ENCODE measurements at regions not wholly inside any gene's neighbourhood (a gene's known extent, or its start where the extent isn't known, plus 50 kb on each side); places are given as distances from the start of the nearest gene placed in this dataset.
"Not testable (repeated sequence)": the region's sequence is repeated elsewhere in the genome, so short reads cannot be mapped to it uniquely, and the experiment has no call there.

DNA sequence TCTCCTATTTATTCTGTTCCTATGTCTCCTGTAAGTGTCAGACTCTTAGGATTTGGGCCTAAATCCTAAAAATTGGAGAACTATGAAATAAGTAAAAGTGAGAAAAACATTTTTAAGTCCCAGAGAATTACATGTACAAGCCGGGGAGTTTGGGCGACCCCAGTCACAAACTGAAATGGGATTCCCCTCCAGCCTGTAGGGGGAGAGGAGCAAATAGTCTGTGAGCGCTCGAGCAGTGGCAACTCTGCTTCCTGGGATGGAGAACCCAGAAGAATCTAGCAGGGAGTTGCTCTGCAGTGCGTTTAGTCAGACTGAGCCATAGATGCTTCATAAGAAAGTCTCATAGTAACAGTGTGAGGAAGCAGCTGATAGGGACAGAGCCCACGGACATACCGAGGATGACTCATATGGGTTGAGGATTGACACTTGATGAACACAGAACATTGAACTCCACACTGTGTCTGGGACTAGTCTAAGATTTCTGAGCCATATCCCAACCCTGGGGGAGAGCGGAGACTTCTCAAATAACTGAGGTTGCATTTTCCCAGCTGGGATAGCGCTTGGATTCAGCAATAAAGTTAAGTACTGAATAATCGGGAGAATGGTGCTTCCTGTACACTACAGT is 437.2 kb downstream of the BCKDHB start:
- DNase-seq (ENCODE audit: low read depth), result no peak

DNA sequence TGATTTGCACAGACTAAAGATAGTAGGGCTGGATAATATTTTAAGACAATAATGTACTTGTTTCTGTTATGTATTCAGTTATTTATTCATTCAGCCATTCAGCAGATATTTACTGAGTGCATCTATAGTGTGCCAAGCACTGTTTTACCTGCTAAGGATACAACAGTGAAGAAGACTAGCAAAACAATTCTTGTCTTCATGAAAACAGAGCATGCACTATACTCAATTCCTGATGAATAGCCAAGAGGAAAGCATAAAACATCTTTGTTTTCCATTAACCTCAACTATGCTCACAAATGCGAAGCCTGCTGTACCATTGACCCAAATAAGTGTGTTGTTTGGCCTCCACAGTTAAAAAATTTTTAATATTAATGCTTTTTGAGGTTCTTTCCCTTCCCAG is 436.7 kb downstream of the BCKDHB start:
- no peak for DNase-seq (ENCODE audit: low read depth)

DNA sequence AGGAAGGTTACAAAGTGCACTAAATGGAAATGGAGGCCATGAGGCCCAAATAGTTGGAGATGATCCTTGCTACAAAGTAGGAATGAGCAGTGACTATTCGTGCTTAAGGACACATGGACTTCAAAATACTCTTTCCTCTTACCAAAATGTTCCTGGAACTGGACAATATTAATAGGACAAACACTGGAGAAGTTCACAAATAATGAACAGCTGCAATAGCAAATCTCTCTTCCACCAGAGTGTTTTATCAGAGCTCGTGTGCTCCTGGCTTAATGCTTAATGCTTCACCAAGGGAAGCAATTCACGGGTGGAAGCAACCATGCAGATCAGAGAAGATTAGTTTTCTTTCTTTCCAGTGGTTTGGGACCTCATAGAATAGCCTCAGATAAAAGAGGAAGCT is 435.4 kb downstream of the BCKDHB start:
- no peak for DNase-seq (ENCODE audit: low read depth)

DNA sequence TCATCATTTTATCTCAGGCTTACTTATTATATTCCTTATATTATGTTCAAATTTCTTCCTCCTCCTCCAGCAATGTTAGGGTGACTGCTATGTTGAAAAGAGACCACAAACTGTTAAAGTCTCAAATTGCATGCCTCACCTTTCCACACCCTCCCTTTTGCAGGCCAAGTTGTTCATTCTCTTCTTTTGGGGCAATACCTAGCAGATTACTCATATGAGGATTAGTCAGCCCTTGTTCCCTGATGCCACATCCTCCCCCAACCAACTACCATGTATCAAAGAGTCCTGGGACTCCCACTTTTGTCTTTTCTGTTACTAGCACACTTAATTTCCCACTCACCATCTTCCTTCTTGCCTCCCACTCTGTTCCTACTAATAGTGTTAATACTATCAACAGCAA is 434.7 kb downstream of the BCKDHB start:
- DNase-seq (ENCODE audit: low read depth), result no peak

DNA sequence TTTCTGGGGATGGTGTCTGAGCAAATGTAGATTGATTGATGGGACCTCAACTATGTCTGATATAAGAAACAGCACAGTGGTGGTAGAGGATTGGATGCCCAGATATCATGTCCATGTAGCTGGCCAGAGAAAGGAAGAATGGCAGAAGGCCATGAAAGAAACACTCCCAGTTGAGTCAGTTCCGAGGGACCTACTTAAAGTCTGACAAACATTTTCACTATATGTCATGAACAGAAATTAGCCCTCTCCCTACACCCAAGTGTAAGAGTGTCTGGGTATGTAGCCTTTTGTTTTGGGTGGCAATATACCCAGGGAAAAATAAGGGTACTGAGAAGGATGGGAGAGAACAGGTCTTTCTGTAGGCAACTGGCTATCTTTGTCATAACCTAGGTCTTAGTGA is 434.2 kb downstream of the BCKDHB start:
- DNase-seq (ENCODE audit: low read depth), result no peak

DNA sequence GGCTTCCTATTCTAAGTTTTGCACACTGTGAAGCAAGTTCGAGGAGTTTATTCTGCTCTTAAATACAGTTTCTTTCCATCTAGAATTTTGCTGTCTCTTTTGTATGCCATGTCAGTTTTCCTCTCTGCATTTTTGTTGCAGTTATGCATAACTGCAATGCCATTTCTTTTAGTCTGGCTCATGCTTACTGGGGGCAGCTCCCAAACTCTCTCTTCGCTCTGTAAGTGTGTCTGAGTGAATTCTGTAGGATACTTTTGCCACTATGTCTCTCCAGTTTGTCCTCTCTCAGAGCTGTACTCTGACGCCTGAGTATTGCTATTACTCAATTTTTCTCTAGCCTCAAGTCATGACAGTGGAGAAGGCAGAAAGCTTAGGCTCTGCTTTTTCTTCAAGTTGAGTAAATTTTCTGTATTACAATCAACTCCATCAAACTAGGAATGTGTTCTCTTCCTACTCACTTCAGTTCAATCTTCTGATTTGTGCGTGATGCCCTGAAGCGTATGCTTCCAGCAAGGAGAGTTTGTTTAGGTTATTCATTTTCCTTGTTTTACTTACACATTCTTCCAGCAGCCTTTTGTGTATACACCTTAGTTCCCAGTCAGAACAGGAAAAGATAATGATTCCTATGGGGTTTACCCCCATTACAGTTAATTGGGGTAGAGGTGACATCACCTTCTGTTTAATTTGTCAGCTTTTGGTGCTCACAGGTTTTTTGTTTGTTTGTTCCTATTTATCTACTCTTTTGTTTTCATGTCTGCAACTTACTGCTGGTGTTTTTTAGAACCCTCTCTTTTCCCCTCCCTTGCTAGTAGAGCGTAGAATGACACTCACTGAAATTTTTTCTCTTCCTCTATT is 430.9 kb downstream of the BCKDHB start:
- DNase-seq (ENCODE audit: low read depth), result no peak

DNA sequence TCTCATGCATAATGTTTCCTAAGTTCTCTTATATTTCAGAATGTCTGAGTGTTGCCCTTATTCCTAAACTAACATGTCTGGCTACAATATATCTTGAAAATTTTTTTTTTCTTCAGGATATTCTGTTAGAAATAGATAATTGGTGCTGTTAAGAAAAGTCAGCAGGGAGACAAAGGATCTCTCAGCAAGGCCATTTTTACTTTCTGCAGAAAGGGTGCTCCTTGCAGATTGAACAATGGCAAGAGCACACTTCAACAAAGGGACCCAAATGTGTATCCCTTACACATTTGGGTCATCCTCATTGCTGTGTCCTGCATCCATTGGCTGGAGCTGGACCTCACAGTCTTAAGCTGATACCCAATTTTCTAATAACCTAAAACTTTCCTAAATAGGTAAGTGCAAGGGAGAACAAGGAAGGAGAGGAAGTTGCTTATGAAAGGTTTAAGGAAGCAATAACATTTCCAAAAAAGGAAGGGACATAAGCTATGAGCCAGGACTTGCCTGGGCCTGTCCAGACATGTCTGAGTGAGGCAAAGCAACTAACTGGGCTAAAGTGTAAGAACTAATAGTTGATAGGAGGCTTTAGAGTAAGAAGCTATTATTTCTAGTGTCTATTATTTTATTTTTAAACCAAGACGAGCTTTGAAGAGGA is 429.6 kb downstream of the BCKDHB start:
- no peak for DNase-seq (ENCODE audit: low read depth)

DNA sequence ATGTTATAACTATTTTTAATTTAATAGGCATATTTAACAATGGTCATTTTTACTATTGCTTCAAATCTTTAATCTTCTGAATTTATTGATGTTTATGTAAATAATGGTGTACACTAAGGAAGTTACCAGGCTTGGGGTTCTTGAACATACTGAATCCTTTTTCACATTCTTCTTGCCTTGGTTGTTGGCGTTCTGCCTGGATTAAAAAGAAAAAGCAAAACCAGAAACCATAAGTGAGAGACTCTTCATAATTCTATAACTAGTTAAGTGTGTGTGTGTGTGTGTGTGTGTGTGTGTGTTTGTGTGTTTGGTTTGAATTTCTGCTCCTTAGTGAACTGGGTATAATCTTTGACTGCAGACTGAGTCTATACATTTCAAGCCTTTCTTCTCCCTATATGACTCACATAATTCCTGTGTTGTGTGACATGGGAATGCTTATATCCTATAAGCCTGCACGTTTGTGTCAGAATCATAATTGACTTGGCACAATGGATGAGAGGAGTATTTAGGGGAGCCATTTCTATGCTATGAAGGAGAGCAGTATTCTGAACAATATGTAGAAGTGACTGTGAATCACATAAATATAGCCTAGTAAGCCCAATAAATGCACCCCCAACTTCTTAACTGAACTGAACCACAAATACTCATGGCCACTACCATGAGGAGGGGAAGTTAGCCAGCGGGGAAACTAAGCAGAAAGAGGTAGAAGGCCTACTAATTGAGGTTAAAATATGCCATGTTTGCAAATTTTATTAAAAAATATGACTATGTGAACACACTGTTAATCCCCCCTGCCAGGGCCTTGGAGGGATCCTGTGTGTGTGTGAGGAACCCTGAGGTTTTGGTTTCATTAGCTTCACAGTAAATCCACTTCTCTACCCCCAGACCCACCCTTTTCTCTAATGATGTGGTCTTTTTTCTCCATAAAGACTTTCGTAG is 425.5 kb downstream of the BCKDHB start:
- no peak for DNase-seq (ENCODE audit: low read depth)

DNA sequence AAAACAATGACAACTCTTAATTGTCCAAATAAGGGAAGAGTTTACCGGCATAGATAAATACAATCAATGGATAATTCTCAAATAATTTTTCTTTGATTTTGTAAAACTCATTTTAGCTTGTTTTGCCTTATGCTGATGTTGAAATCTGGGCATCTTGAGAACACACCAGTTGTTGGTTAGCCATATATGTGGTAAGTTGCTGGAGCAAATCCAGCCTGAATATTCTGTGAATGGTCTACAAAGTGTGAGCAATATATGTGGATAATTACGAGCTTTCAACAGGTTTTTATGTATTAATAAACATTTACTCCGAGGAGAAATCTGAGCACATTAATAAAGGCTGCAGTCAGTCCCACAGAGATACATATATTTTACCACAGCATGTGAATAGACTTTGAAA is 423.6 kb downstream of the BCKDHB start:
- no peak for DNase-seq (ENCODE audit: low read depth)

DNA sequence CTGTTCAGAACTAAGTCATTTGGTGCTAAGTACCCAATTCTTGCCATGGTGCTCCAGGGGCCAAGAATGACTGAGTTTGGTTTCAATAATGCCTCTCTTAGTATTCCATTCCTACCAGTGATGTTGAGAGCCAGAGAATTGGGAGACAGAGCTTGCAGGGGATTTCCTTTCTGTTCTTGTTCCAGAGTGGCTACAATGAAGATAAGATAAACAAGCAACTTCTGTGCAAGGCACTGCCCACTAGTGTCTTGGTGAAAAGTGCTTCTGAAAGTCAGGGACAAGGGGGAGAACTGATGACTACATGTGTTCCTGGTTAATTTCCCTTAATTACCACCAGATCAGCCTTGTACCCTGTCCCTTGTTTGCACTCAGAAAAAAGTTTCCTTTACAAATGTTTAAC is 421.6 kb downstream of the BCKDHB start:
- DNase-seq (ENCODE audit: low read depth), result no peak

DNA sequence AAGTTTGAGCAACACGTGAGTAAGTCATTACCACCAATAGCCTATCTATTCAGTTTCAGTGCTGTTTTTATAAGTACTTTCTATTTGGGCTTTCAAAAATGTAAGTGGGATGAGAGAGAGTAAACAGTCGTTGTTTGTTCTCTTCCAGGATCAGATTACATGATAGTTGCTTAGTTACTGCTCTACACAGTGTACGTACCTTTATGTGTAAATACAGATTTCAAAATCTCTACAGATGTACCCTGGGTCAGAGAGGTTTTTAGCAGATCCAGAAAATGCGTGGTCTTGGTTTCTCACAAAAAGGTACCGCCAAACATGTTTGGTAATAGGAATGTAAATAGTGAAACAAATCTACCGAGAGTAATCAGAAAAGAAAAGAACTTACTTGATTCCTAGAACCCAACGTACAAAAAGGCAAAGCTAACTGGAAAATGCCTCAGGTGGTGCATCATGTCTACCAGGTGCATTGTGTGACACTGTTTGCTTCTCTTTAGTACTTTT is 421.1 kb downstream of the BCKDHB start:
- no peak for DNase-seq (ENCODE audit: low read depth)

DNA sequence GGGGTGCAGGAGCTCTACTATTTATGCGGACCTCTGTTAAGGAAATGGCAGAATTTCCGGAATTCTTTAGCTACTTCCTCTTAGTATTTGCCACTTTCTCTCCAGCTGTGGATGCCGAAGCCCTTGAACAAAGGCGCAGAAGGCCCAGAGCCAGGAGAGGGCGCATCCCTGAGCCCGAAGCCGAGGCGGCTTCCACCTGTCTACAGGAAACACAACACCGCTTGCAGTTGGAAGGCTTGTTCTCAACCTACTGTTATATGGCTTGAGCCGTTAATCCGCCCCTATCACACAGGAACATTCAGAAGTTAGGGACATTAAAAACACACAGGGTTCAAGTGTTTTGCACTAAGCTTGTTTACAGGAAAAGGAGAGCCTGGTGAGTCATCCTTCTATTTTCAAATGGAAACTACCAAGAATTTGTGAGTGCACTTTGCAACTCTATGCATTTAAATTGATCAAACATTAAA is 417.1 kb downstream of the BCKDHB start:
- DNase-seq (ENCODE audit: low read depth), result no peak

DNA sequence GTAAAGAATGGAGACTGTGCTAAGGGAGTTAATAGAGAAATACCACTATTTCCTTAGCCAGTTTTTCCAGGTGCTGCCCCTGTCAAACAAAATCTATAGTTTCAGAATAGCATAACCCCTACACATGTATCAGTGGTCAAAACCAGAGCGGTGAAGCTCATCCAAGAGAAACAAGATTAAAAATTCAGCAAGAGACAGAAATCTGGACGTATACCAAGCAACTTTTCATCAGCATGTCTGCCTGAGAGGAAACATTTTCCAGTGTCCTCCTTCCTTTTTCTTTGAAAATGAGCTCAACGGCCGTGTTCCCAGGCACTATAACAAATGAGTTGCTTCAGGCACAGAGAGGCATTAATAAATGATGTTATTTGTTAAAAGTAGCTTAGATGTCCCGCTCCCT is 416.5 kb downstream of the BCKDHB start:
- DNase-seq (ENCODE audit: low read depth), result no peak

DNA sequence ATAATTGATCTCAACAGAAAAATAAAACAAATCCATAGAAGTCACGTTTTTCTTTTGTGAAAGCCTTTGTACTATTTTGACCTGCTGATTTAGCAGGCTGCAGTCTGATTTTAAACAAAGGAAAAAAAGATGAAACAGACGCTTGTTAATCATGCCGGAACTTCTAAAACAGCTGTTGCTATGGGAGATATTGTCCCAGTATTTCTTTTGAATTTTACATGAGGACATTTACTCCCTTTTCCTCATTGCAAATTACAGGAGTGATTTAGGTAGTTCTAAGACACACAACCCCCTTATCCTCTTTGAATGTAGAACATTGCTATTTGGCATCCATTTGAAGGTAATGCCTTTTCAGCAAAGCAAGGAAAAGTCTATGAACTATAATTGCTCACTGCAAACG is 416.1 kb downstream of the BCKDHB start:
- DNase-seq (ENCODE audit: low read depth), result no peak

DNA sequence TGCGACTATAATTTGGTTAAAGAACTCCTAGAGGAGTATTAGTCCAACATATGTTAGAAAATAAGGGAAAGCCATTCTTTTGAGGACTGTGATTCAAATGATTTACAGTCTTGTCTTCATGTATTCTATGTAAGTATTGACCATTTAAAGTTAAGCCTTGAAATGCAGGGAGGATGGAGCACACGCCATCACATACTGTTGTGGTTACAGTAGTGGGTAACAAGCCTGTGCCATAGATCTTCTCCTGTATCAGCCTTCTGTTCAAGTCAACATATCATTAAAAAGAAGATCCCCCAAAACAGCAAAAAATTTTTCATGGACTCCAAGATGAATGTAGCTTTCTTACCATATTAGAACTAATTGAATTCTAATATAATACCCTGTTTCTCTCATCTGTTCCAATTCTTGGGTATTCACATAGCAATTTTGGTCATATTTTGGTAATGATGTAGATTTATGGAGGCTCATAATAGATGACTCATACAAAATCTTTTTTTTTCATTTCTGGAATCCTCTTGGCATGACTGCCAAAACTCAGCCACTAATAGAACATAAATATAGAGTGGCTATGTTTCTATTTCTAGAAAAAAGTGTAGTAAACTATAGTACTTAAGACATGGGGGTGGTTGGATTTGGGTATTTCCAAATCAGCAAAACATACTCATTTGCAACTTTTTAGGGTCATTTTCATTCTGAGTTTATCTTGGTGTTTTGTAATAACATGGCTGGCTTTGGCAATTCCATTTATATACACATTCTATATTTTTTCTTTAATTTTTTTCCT is 413.5 kb downstream of the BCKDHB start:
- no peak for DNase-seq (ENCODE audit: low read depth)

DNA sequence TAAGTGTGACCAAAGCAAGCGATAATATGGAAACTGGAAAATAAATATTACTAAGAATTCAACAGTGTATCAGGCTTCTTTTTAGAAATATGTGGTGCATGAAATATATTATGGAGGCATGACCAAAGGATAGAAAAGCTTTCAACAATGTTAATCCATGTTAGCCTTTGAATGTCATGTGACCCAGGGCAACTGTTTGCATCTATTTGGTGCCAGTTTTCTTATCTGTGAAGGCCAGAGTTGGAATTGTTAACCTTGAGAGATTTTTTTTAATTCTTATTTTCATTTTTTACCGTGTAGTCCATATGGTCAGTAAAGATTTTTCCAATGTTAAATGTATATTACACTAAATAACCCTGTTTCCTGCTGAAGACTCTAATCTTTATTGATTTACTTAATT is 411.1 kb downstream of the BCKDHB start:
- no peak for DNase-seq (ENCODE audit: low read depth)

DNA sequence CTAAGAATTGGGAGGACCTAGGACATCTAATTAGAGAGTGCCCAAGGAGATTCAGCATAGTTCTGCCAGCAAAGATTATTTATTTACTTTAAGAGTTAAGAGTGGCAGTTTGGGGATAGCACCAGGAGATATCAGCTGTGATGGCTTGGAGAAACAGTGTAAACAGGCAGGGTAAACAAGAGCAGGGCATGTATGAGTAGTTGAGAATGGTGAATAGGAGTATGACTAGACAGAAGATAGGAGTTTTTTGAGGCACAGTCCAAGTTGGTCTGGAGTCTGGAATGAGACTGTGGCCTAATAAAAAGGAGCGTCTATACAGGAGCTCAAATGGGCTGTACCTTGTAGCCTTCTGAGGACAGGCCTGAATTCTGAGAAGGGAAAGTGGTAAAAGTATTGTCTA is 404.1 kb downstream of the BCKDHB start:
- not testable (repeated sequence) for DNase-seq (ENCODE audit: low read depth)

DNA sequence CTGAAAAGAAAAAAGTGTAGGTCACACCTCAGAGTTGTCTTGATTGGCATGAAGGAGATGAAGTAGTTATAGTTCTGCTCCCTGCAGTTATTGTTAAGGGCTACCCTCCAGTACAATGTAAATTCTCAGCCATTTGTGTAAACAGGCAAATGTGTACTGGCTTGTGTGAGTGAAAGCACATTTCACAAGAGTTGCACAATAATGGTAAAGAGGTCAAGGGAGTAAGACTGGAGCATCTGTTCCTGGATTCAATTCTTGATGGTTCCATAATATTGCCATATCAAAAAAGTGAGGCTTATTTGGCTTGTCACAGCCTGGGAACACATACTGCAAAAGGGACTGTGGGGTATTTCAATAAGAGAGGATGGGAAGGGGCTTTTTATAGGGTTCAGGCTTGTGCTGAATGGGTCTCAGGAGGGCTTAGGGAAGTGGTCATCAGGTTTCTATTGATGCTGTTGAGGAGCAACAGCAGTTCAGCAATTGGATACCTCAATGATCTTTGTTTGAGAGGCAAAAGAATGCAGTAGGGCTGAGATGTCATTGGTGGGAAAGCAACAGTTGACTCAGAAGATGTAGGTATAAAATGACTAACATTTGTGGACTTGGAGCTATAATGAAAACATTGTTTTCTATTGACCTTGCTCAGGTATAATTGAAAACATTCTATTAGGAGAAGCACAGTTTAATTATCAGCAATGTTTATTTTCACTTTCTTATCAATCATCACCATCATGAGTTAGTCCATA is 402.6 kb downstream of the BCKDHB start:
- DNase-seq (ENCODE audit: low read depth), result no peak

DNA sequence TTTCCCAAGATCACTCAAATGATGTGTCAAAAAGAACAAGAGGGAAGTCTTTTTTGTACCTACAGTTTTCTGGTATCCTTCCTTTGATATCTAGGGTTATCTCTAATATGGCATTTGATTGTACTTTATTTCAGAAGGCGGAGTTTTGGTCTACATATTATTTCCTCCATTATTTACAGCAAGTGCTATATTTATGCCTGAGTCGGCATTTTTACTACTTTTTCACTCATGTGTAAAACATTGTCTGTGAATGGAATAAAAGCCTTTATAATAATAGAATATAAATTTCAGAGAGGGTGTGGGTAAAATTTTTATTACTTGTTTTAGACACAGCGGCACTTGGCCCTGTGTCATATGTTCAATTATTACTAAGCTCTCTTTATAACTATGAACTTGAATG is 398.4 kb downstream of the BCKDHB start:
- no peak for DNase-seq (ENCODE audit: low read depth)

DNA sequence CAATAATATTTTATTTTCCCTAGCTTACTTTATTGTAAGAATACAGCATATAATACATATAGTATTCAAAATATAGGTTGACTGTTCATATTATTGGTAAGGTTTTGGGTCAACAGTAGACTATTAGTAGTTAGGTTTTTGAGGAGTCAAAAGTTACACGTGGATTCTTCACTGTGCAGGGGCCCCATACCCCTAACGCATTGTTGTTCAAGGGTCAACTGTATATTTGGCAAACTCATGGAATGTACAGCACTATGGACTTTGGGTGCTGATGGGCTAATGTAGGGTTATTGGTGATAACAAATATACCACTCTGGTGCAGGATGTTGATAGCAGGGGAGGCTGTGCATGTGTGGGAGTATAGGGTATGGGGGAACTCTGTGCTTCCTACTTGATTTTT is 397.2 kb downstream of the BCKDHB start:
- DNase-seq (ENCODE audit: low read depth), result peak; percentile 37
